NOMO-1 treated with DMSO at 0.1 percent for 48 hours (cell line): ENCODE measurements at regions not wholly inside any gene's neighbourhood (a gene's known extent, or its start where the extent isn't known, plus 50 kb on each side); places are given as distances from the start of the nearest gene placed in this dataset.

Experiments
- DNase-seq: peaks from one replicate; lab custom pipeline; 2025; ENCODE audit not compliant: unreplicated experiment; lab: John Stamatoyannopoulos, UW

DNA sequence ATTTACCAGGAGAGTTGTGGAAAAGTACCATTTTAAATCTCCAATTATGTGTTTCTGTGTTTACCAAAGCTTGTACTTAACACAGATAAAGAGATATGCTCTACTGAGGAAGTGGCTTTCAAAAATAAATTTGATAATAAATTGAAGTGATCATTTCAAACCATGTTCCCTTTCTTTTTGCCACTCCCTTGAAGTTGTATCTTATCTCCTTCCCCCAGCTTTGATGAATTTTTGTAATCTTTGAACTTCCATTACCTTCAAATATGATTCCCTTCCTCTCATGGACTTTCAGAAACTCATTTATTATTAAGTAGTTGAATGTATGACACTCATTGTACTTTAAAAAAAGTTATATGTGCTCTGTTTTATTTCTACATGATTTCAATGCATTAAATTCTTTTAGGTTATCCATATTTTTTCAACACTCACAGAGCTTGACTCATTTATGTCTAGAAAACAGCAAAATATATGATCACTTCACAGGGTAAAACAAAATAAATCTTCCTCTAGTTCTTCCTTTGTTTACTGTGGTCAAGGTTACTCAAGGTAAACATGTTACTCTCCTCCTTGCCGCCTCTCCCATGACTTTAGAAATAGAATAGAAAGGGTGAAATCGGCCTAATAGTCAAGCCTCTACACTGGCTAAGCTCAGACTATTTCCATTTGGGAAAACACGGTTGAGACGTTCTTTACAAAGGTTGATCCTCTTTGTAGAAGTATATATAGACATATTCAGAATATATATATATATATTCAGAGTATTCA lies 251.2 kb upstream of the SPRY2 start:
- DNase-seq = no peak

DNA sequence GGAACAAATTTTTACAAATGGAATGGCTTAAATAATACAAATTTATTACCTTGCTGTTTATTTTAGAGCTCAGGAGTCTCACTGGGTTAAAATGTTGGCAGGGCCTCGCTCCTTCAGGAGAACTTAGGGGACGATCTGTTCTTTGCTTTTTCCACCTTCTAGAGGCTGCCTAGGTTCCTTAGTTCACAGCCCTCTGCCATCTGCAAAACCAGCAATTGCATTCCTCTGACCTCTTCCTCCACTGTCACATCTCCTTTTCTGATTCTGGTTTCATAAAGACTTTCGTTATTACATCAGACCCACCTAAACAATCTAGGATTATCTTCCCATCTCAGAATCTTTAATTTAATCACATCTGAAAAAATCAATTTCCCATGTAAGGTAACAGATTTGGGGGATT lies 249.6 kb upstream of the SPRY2 start:
- peak; percentile 56 for DNase-seq

DNA sequence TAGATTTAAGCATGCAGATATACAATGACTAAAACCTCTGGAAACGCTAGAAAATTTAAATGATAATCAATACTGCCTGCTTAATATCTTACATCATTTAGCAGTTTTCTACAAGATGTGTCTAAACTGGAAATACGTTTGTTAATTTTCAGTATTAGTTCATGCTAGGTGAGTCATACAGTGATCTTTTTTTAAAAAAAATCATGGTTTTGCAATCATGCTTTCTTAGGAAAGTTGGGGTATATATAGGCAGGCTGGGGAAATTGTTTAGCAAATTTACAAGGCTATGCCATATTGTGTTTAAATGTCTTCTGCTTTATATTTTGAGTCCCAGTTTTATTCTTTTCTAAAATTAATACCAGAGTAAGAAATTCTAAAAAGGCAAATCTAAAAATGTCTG lies 245.4 kb upstream of the SPRY2 start:
- peak; percentile 63 for DNase-seq

DNA sequence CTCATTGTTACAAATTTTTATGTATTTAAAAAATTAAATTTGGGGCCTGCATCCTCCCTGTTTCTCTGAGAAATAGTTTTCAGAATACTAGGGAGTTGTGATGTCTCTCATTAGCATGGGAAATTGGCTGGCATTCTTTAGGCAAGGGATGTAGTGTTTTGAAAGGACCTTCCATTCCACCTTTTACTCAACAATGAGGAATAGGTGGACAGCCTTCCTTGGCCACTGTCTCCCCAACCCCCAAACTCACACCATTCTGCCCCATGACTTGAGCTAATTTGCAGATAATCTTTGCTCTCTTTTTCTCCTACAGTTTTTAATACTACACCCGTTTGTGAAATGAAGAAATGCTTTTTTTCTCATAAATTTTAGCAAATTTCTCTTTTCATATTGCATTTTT lies 244.6 kb upstream of the SPRY2 start:
- DNase-seq = no peak

DNA sequence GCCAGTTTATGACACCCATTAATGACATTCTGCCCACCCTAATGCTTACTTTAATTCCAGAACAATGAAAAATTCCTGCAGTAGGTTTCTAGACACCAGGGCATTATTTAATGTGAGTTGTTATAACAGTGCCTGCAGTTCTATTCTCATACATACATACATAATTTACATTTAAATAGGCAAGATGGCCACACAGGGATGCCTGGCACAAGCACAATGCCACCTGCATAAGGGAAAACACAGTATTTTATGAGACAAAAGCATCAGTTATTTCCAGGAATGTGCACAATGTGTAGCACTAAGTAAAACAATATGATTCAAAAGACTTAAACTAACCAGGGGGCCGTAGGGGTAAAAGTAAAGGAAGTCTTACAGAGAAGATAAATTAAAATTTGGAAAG lies 243.9 kb upstream of the SPRY2 start:
- no peak for DNase-seq

DNA sequence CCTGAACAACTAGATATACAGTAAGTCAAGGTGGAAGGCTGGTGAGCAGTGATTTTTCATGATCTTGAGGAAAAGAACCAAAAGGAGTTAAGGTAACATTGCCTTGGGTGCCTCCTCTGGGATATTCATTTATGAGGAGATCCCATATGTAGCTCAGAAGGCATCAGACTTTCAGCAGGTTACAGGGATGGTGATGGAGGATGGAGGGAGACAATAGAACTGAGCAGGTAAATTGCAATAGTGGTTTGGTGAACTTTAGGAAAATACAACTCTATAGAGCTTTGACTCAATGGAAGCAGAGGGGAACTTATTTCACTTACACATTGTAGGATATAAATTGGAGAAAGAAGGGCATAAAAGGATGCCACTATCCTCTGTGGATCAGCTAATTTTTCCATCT lies 243.4 kb upstream of the SPRY2 start:
- DNase-seq = no peak

DNA sequence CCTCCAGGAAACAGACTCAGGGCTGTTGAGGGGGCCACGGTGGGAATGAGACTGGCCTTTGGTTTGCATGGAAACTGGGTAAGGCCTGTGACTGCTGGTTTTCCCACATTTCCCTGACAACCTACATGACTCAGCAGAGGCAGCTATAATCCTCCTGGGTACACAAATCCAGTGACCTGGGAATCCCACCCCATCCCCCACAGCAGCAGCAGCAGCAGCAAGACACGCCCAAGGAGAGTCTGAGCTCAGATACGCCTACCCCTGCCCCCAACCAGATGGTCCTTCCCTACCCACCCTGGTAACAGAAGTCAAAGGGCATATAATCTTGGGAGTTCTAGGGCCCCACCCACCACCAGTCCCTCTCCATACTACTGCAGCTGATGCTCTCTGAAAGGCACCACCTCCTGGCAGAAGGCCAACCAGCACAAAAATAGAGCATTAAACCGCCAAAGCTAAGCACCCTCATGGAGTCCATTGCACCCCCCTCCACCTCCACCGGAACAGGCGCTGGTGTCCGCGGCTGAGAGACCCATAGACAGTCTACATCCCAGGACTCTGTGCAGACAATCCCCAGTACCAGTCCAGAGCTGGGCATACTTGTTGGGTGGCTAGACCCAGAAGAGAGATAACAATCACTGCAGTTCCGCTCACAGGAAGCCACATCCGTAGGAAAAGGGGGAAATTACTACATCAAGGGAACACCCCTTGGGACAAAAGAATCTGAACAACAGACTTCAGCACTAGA lies 237.2 kb upstream of the SPRY2 start:
- DNase-seq = no peak

DNA sequence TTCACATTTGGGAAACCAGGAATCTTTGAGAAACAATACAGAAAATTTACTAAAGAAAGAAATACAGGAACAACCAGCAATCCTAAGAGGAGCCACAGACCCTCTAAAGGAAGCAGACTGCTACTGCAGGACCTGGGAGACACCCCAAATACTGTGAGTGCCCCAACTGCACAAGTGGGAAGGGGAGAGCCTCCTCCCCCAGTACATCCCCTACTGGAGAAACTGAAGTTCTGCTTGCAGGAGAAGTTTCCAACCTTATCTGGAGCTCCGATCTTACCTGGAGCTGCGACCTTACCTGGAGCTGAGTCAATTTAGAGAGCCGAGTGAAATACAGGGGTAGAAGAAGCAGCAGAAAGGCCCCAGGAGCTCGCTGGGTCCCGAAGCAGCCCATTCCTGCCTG lies 236.4 kb upstream of the SPRY2 start:
- DNase-seq = no peak

DNA sequence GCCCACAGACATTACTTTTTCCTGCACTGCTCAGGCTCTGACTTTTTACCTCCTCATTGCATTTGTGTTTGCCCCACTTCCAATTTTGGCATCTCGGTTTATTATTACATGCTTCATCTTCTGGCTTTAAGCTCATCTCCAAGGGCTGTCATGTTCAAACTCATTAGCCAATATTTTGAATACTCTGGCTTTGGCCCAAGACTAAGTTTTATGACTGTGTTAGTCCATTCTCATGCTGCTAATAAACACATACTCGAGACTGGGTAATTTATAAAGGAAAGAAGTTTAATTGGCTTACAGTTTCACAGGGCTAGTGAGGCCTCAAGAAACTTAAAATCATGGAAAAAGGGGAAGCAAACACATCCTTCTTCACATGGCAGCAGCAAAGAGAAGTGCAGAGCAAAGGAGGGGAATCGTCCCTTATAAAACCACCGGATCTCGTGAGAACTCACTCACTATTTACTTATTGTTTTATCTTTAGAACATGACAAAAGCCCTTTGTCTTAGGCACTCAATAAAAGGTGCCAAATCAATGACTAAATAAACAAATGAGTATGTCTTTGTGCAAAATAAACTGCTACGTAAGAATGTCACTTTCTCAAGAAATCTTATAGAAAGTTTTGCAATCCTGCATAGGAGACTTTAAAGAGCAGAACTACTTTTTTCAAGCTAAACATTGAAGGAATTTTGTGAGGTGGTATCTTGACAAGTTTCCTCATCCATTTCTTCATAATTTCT lies 233.4 kb upstream of the SPRY2 start:
- DNase-seq = no peak

DNA sequence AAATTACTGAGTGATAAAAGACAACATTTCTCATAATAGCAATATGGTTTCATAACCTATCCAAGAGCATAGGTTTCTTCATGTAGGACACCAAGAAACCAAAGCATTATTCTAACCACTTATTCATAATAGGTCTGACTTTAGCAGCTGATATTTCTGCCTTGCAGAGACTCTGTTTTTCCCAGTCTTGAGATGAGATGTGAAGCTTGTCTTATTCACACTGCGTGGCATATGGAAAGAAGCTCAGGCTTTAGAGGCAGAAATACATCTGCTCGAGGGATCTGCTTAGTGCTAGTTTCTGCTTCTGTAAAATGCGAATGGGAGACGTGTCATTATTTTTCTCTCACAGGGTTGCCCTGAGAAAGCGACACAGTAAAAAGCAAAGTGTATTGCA lies 232.0 kb upstream of the SPRY2 start:
- DNase-seq = no peak

DNA sequence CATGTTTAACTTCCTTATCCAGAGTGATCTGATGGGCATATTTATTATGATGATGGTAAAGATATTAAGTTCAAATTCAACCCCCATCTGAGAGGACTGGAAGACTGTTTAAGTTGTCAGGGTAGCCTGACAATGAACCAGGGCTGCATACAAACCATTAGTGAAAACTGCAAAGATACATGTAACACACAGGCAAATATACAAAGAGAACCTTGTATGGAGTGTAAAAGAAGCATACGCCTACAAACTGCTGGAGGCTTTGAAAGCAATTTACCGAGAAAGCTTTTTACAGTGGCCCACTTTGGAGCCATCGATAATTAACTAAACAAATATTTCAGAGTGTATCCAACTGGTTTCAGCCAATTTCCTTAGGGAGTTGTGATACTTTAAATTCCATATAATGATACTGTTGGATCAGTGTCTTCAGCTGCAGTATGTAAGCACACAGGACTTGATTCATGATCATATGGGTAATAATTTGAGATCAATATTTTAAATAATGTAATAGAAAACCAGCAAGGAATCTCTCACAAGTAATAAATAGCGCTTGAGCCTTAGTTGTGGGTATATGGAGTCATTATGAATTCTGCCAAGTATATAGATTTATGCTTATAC lies 231.5 kb upstream of the SPRY2 start:
- DNase-seq = no peak

DNA sequence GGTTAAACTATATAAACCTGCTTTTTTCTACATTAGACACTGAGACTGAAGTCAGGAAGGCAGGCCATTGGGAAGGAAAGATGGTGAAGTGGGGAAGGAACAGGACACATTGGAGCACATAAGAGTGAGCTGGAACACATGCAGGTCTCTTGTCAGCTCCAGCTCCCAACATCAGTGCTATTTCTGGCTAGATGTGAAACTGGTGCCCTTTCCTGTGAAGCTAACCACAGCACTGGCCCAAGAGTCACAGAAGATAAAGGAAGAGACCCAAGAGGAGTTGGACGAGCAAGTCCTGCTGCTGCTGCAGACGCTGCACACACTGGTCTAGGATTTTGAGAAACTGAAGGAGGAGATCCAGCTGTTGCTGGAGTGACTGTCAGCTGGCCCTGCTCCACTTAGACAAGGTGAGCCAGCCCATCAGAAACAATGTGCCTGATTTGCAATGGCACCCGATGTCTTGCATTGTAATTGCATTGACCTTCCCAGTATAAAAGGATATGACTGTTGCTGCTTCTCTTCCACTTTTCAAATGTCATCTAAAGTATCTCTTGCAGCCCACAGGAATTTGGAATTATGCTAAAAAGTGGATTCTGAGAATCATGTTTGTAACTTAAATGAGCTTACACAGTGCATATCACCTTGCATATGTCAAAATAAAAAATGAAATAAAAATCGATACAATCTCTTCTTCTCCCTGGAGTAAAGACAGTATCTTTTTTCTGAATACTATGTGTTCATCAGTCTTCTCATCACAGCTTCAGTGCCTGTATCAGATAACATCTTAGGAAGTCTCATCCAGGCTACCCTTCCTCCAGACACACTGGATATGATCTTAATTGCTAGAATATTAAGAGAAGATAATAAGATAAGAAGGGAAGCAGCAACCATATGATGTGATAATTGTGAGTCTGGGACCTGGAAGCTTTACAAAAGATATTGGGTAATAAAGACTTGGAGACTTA lies 230.7 kb upstream of the SPRY2 start:
- DNase-seq = no peak

DNA sequence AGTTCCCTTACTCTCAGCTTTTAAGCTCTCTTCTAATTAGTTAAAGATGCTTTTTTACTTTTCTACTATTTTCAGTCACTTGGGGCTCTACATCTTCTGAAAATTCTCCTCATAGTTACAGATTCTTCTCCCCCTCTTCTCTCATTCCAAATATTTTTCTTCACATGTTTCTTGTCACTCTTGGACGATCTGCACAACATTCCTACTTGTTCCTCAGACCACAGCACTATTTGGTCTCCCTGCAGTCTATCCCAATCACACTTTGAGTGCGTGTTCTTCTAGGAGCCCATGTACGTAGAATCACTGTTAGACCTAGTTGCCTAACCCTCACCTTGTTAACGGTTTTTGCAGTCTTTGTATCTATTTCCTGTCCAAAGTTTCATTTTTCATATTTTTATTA lies 222.5 kb upstream of the SPRY2 start:
- DNase-seq = no peak

DNA sequence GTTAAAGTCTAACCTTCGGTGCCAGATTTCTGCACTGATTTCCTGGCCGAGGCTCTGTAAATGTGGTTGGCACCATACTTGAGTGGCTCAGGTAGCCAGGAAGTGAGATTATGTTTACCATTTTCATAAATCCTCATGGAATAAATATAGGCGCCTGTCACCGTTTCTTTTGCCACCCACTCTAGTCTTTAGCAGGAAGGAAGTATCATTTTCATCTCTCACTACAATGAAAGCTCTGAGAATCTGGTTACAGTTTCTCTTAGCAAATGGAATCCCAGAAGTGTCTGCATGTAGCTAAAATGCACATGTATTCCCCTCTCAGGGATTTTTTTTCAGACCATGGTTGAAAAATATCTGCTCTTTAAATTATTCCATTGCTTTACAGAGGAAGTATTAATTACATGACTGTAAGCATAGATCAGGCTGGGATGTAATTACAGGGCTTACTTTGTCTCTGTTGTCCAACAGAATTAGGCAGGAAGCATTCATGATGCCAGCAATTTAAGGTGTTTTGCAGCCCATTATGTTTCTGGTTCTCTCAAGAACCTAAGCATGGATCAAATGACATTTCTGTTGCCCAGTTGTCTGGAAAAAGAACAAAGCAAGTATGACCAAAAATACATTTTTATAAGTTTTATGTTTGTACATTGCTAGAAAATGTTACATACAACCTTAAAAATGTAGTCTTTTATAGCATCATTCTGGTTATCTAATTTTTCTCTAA lies 221.7 kb upstream of the SPRY2 start:
- no peak for DNase-seq

DNA sequence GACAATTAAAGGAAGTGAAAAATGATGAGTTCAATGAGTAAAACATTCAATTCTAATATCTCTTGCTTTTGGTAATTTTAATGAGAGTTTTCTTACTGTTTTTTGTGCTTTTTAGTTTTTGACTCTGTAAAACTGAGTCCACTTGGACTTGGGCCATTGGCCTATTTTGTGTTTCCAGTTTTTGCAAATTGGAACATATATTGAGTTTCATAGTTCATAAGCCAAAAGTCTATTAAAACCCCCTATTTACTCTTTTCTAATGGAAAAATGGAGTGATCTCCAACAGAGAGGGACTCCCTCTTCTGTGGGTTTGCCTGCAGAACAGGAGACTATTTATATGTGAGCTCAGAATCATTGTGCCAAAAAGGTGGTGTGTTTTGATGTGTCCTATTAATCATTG lies 219.7 kb upstream of the SPRY2 start:
- DNase-seq = no peak

DNA sequence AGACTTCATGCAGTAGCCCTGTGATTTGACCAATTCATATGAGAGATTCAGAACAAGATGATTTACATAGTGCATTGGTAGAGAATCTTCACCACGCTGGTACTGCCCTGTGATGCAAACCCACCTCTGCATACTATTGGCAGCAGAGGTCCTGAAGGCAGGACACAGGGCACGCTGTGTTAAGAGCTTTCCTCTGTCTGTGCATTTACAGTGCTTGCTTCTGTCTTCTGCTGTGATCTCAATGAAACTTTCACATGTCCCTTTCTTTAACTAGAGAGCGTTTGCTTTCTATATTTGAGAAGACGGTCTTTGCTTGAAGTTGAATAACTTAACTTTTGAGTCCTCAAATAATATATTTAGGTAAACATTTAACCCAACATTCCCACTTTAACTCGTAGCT lies 219.0 kb upstream of the SPRY2 start:
- DNase-seq = no peak

DNA sequence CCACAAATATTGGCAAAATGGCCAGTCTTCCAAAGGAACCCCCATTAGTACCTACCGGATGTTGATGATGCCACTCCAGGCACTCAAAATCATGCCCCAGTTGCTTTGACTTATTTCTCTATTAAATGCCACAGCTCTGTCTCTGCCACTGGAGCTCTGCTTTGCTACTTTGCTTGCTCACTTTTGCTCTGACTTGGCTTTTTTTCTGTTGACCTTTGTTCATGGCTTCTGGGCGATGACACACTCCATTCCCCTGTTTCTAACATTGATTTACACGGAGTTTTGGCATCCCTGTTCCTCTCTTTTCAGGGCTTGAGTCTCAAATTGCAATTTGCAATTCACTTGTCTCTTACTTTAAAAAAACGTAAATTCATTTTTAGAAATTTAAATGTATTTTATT lies 217.1 kb upstream of the SPRY2 start:
- no peak for DNase-seq

DNA sequence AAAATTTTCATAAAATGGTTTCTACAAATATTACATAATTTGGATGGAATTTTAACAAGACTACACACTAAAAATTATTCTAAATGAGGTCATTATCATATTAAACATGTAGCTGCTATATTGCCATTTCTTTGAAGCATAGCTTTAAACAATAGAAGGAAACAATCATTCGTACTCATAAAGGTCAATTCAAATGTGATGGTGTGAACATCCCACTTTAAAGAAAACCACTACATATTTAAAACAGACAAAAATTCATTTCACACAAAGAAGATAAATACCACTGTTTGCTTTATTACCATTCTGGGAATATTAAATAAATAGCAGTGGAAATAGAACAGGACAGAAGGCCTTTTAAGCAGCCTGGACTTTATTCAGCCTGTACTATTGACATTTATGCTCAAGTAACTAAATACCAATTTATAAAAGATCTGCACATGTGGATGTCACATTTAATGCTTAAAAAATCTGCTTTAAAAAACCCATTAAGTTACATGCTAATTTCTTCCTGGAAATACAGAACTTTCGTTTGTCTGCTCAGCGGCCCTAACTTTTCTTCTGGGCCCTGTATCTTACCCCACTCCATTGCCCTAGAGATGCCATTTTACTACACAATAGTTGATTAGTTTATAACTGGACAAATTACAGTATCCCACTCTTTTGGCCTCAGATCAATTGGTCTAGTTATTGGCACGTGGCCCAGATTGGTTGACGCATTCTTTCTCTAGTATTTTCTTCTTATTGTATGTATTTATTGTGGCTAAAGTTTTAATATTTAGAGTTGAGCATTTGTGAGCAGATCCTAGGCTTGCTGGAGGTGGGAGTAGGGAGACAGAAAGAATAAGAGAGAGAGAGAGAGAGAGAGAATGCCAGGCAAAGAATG lies 215.1 kb upstream of the SPRY2 start:
- DNase-seq = no peak
